ENCODE measurements at regions not wholly inside any gene's neighbourhood (a gene's known extent, or its start where the extent isn't known, plus 50 kb on each side); places are given as distances from the start of the nearest gene placed in this dataset.

DNA sequence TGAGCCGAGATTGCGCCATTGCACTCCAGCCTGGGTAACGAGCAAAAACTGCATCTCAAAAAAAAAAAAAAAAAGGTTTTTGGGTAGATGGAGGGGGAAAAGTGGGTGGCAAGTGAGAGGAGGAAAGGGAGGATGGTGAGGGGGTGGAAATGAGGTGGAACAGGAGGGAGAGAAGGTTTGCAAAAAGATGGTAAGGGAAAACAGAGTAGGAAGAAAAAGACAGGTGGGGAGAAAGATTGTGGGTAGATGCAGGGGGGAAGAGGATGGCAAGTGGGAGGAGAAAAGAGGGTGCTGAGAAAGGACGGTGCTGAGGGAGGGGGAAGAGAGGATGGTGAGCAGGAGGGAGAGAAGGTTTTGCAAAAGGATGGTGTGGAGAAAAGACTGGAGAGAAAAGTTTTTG, 57.8 kb upstream of the C1QTNF9B start:
- Mint-ChIP-seq H3K4me3 (no peak overlapping the region), H3K36me3 (no peaks in the 10 kb centered on the region), H3K27me3 (ENCODE audit: low read depth in 3 of 3) (peaks cover 0 to 8% (median 6%) of the 10 kb centered on the region in 3 donors), H3K4me1 (no peaks in the 10 kb centered on the region), H3K27ac (no peak overlapping the region), H3K9me3 (peaks cover 0 to 4% (median 0%) of the 10 kb centered on the region in 7 donors)
- Histone ChIP-seq H3K4me2 (replicated peaks; ENCODE audit: extremely low read depth, low read length, poor library complexity, severe bottlenecking) (no peak overlapping the region), H4K20me1 (ENCODE audit: insufficient read depth, low read length) (no peaks in the 10 kb centered on the region), H3K79me2 (ENCODE audit: insufficient read depth, low read length) (no peaks in the 10 kb centered on the region), H3K27me3 (ENCODE audit: control insufficient read depth in 2 of 2, insufficient read depth in 2 of 2, low read length in 2 of 2) (no peaks in the 10 kb centered on the region), H2AFZ (ENCODE audit: insufficient read depth, low read depth, low read length, poor library complexity, severe bottlenecking) (no peak overlapping the region), H3K27ac (ENCODE audit: low read depth in 1 of 2, low read length in 2 of 2) (no peak overlapping the region), H3K4me1 (ENCODE audit: control insufficient read depth in 1 of 2, insufficient read depth in 2 of 2, low read length in 2 of 2) (no peaks in the 10 kb centered on the region), H3K9me3 (replicated peaks in 1 of 2; ENCODE audit: control insufficient read depth in 1 of 2, insufficient read depth in 1 of 2, low read length in 2 of 2) (no peaks in the 10 kb centered on the region), H3K4me3 (replicated peaks in 1 of 3; ENCODE audit: low read depth in 2 of 3, low read length in 3 of 3) (no peak overlapping the region), H3K9ac (ENCODE audit: insufficient read depth, low read length, poor library complexity, severe bottlenecking) (no peak overlapping the region), H3K36me3 (replicated peaks in 1 of 2; ENCODE audit: control insufficient read depth in 1 of 2, insufficient read depth in 2 of 2, low read length in 2 of 2) (no peaks in the 10 kb centered on the region)
- no peak for DNase-seq
- WGBS (ENCODE audit: insufficient coverage), result 75% methylated on average over 3 of the region's 4 CpGs
- intact Hi-C loops (cut with micrococcal nuclease), result no loop called here
- TF ChIP-seq, protein P1, sequence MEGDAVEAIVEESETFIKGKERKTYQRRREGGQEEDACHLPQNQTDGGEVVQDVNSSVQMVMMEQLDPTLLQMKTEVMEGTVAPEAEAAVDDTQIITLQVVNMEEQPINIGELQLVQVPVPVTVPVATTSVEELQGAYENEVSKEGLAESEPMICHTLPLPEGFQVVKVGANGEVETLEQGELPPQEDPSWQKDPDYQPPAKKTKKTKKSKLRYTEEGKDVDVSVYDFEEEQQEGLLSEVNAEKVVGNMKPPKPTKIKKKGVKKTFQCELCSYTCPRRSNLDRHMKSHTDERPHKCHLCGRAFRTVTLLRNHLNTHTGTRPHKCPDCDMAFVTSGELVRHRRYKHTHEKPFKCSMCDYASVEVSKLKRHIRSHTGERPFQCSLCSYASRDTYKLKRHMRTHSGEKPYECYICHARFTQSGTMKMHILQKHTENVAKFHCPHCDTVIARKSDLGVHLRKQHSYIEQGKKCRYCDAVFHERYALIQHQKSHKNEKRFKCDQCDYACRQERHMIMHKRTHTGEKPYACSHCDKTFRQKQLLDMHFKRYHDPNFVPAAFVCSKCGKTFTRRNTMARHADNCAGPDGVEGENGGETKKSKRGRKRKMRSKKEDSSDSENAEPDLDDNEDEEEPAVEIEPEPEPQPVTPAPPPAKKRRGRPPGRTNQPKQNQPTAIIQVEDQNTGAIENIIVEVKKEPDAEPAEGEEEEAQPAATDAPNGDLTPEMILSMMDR (IDR thresholded peaks at IDR 0.05), result no peak

DNA sequence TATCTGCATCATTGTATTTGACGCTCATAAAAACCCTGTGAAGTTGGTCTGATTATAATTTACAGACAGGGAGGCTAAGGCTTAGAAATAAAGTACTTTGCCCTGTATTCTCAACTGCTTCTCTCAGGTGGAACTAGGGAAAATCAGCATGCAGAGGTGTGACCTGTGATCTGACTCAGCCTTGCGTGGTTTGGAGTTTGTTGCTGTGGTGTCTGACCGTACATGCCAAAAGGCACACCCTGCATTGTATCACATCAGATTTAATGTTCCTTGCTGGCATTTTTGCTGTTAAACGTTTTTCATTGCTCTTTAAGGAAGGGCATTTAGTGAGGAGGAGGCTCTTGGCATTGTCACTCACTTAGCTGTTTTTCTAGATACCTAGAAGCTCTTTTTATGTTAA, 58.8 kb upstream of the C1QTNF9B start:
- DNase-seq, result no peak

More for the DNA sequence above, 58.8 kb upstream of the C1QTNF9B start:
- no peaks in the 10 kb centered on the region for H3K27me3 ChIP-seq (ENCODE audit: control insufficient read depth in 2 of 2, insufficient read depth in 2 of 2, low read length in 2 of 2)
- H3K36me3 Mint-ChIP-seq, result no peaks in the 10 kb centered on the region
- no CpG with 5 or more reads among the region's 4 CpGs for WGBS (ENCODE audit: insufficient coverage)
- intact Hi-C loops (cut with micrococcal nuclease), result no loop called here
- H2AFZ ChIP-seq (ENCODE audit: insufficient read depth, low read depth, low read length, poor library complexity, severe bottlenecking), result no peak overlapping the region
- peaks cover 0 to 4% (median 0%) of the 10 kb centered on the region in 7 donors for H3K9me3 Mint-ChIP-seq
- H3K9me3 ChIP-seq (replicated peaks in 1 of 2; ENCODE audit: control insufficient read depth in 1 of 2, insufficient read depth in 1 of 2, low read length in 2 of 2), result no peaks in the 10 kb centered on the region
- H3K36me3 ChIP-seq (replicated peaks in 1 of 2; ENCODE audit: control insufficient read depth in 1 of 2, insufficient read depth in 2 of 2, low read length in 2 of 2), result no peaks in the 10 kb centered on the region
- TF ChIP-seq, protein P1 (IDR thresholded peaks at IDR 0.05), result no peak
- no peaks in the 10 kb centered on the region for H3K4me1 Mint-ChIP-seq
- H3K4me1 ChIP-seq (ENCODE audit: control insufficient read depth in 1 of 2, insufficient read depth in 2 of 2, low read length in 2 of 2), result no peaks in the 10 kb centered on the region
- peaks cover 1 to 8% (median 6%) of the 10 kb centered on the region in 3 donors for H3K27me3 Mint-ChIP-seq (ENCODE audit: low read depth in 3 of 3)
- no peak overlapping the region for H3K4me2 ChIP-seq (replicated peaks; ENCODE audit: extremely low read depth, low read length, poor library complexity, severe bottlenecking)
- no peaks in the 10 kb centered on the region for H3K79me2 ChIP-seq (ENCODE audit: insufficient read depth, low read length)
- no peak overlapping the region for H3K9ac ChIP-seq (ENCODE audit: insufficient read depth, low read length, poor library complexity, severe bottlenecking)
- H4K20me1 ChIP-seq (ENCODE audit: insufficient read depth, low read length), result no peaks in the 10 kb centered on the region
- no peak overlapping the region for H3K27ac Mint-ChIP-seq
- no peak overlapping the region for H3K4me3 Mint-ChIP-seq
- no peak overlapping the region for H3K27ac ChIP-seq (ENCODE audit: low read depth in 1 of 2, low read length in 2 of 2)
- H3K4me3 ChIP-seq (replicated peaks in 1 of 3; ENCODE audit: low read depth in 2 of 3, low read length in 3 of 3), result no peak overlapping the region
